WTC11 (cell line): ENCODE measurements at regions not wholly inside any gene's neighbourhood (a gene's known extent, or its start where the extent isn't known, plus 50 kb on each side); places are given as distances from the start of the nearest gene placed in this dataset.
"Not testable (repeated sequence)": the region's sequence is repeated elsewhere in the genome, so short reads cannot be mapped to it uniquely, and the experiment has no call there.

ENCODE experiments used
- ATAC-seq: fragments of 200-7000 bp; cut with Tn5 transposase; 2 replicates; pipeline ENCODE4 v1.10.0; 2021; ENCODE audit warnings: mild to moderate bottlenecking, moderate library complexity
- CTCF ChIA-PET: fragments of 300-600 bp; sonication (Branson Sonifier 250); formaldehyde crosslinking; loops from one replicate; lab custom pipeline; 2021; ENCODE audit warnings: antibody characterized with exemption; lab: Charles Lee
- POLR2A ChIA-PET: fragments of 350-600 bp; sonication (Branson Sonifier 250); formaldehyde crosslinking; loops from one replicate; lab custom pipeline; 2021; ENCODE audit warnings: antibody characterized with exemption; lab: Charles Lee
- DNase-seq: peaks from one replicate; pipeline ENCODE4 v3.0.0; 2021; ENCODE audit warnings: low spot score
- H3K27ac Mint-ChIP-seq: 2 replicates; pipeline ENCODE4 v1.8.0; 2021; ENCODE audit warnings: mixed read lengths
- H3K27me3 Mint-ChIP-seq: 2 replicates; pipeline ENCODE4 v1.8.0; 2021; ENCODE audit warnings: low read depth, mild to moderate bottlenecking, moderate library complexity, mixed read lengths
- H3K36me3 Mint-ChIP-seq: 2 replicates; pipeline ENCODE4 v1.8.0; 2021; ENCODE audit warnings: mixed read lengths
- H3K4me1 Mint-ChIP-seq: 2 replicates; pipeline ENCODE4 v1.8.0; 2022; ENCODE audit warnings: mixed read lengths
- H3K4me3 Mint-ChIP-seq: 2 replicates; pipeline ENCODE4 v1.8.0; 2021; ENCODE audit warnings: mild to moderate bottlenecking, moderate library complexity, mixed read lengths
- H3K9me3 Mint-ChIP-seq: 2 replicates; pipeline ENCODE4 v1.8.0; 2021; ENCODE audit warnings: mixed read lengths
- ATF1 ChIP-seq: sonication (generic); formaldehyde crosslinking; IDR thresholded peaks from 2 replicates; pipeline ENCODE4 v1.8.1; 2023; ENCODE audit warnings: mild to moderate bottlenecking, moderate library complexity, missing genetic modification reagents
- ERG ChIP-seq: fragments of 250-450 bp; sonication (Bioruptor Pico); IDR thresholded peaks from 2 replicates; pipeline ENCODE4 v1.8.0; 2021; ENCODE audit warnings: mild to moderate bottlenecking
- JAZF1 ChIP-seq: fragments of 250-450 bp; sonication (Bioruptor Pico); IDR thresholded peaks from 2 replicates; pipeline ENCODE4 v1.9.0; 2021; ENCODE audit warnings: moderate library complexity, mild to moderate bottlenecking, inconsistent platforms
- OVOL2 ChIP-seq: fragments of 250-450 bp; sonication (Bioruptor Pico); IDR thresholded peaks from 2 replicates; pipeline ENCODE4 v1.9.0; 2021; ENCODE audit warnings: mild to moderate bottlenecking, borderline replicate concordance
- TEAD4 ChIP-seq: sonication (generic); formaldehyde crosslinking; IDR thresholded peaks from 2 replicates; pipeline ENCODE4 v1.8.0; 2022; ENCODE audit warnings: mild to moderate bottlenecking, missing genetic modification reagents
- ZBTB21 ChIP-seq: sonication (generic); formaldehyde crosslinking; IDR thresholded peaks from 2 replicates; pipeline ENCODE4 v1.8.1; 2023; ENCODE audit warnings: mild to moderate bottlenecking, missing genetic modification reagents, borderline replicate concordance
- ZNF317 ChIP-seq: sonication (generic); formaldehyde crosslinking; IDR thresholded peaks from 2 replicates; pipeline ENCODE4 v1.8.1; 2023; ENCODE audit warnings: low read depth, mild to moderate bottlenecking, moderate library complexity, missing genetic modification reagents, borderline replicate concordance
- ZNF396 ChIP-seq: fragments of 250-450 bp; sonication (Bioruptor Pico); IDR thresholded peaks from 2 replicates; pipeline ENCODE4 v1.8.0; 2021; ENCODE audit warnings: mild to moderate bottlenecking, moderate library complexity, borderline replicate concordance
- TF ChIP-seq, protein P1 (sequence below): sonication (generic); formaldehyde crosslinking; IDR thresholded peaks from 2 replicates; pipeline ENCODE4 v1.8.0; 2022; ENCODE audit warnings: missing genetic modification reagents
- TF ChIP-seq, protein P2 (sequence below): sonication (generic); formaldehyde crosslinking; IDR thresholded peaks from 2 replicates; pipeline ENCODE4 v1.8.0; 2023; ENCODE audit warnings: missing genetic modification reagents, mild to moderate bottlenecking, borderline replicate concordance
- TF ChIP-seq, protein P3 (sequence below): sonication (generic); formaldehyde crosslinking; IDR thresholded peaks from 2 replicates; pipeline ENCODE4 v1.8.1; 2023; ENCODE audit warnings: mild to moderate bottlenecking, missing genetic modification reagents, borderline replicate concordance
- TF ChIP-seq, protein P4 (sequence below): fragments of 250-450 bp; sonication (Bioruptor Pico); IDR thresholded peaks from 2 replicates; pipeline ENCODE4 v1.9.0; 2021; ENCODE audit warnings: mild to moderate bottlenecking, borderline replicate concordance

DNA sequence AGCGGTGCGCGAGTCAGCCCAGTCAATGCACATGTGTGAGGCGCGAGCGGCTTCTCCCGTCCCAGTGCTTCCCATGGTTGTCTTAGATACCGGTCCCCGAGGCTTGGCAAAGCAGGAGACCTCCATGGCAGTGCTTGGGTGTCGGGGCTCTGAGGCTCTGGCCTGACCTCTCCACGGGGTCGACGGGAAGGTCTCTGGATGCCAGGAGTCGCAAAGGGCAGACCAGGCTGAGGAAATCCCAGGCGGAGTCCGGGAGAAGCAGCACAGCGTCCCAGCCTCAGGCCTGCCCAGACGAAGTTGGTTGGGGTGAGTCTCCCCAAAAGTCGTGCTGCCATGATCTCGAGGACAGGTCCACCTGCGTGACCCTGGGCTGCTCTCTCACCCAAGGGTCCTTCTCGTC lies 3881.6 kb downstream of the SRGAP2C start (continued):
- TF ChIP-seq, protein P1, sequence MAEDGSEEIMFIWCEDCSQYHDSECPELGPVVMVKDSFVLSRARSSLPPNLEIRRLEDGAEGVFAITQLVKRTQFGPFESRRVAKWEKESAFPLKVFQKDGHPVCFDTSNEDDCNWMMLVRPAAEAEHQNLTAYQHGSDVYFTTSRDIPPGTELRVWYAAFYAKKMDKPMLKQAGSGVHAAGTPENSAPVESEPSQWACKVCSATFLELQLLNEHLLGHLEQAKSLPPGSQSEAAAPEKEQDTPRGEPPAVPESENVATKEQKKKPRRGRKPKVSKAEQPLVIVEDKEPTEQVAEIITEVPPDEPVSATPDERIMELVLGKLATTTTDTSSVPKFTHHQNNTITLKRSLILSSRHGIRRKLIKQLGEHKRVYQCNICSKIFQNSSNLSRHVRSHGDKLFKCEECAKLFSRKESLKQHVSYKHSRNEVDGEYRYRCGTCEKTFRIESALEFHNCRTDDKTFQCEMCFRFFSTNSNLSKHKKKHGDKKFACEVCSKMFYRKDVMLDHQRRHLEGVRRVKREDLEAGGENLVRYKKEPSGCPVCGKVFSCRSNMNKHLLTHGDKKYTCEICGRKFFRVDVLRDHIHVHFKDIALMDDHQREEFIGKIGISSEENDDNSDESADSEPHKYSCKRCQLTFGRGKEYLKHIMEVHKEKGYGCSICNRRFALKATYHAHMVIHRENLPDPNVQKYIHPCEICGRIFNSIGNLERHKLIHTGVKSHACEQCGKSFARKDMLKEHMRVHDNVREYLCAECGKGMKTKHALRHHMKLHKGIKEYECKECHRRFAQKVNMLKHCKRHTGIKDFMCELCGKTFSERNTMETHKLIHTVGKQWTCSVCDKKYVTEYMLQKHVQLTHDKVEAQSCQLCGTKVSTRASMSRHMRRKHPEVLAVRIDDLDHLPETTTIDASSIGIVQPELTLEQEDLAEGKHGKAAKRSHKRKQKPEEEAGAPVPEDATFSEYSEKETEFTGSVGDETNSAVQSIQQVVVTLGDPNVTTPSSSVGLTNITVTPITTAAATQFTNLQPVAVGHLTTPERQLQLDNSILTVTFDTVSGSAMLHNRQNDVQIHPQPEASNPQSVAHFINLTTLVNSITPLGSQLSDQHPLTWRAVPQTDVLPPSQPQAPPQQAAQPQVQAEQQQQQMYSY (CRISPR knock-in tag) = no peak
- TF ChIP-seq ZNF317 (CRISPR knock-in tag) (no peak), OVOL2 (CRISPR knock-in tag) (no peak), ZBTB21 (CRISPR knock-in tag) (no peak), ERG (CRISPR knock-in tag) (no peak), JAZF1 (CRISPR knock-in tag) (no peak), ATF1 (CRISPR knock-in tag) (no peak)
- TF ChIP-seq, protein P2, sequence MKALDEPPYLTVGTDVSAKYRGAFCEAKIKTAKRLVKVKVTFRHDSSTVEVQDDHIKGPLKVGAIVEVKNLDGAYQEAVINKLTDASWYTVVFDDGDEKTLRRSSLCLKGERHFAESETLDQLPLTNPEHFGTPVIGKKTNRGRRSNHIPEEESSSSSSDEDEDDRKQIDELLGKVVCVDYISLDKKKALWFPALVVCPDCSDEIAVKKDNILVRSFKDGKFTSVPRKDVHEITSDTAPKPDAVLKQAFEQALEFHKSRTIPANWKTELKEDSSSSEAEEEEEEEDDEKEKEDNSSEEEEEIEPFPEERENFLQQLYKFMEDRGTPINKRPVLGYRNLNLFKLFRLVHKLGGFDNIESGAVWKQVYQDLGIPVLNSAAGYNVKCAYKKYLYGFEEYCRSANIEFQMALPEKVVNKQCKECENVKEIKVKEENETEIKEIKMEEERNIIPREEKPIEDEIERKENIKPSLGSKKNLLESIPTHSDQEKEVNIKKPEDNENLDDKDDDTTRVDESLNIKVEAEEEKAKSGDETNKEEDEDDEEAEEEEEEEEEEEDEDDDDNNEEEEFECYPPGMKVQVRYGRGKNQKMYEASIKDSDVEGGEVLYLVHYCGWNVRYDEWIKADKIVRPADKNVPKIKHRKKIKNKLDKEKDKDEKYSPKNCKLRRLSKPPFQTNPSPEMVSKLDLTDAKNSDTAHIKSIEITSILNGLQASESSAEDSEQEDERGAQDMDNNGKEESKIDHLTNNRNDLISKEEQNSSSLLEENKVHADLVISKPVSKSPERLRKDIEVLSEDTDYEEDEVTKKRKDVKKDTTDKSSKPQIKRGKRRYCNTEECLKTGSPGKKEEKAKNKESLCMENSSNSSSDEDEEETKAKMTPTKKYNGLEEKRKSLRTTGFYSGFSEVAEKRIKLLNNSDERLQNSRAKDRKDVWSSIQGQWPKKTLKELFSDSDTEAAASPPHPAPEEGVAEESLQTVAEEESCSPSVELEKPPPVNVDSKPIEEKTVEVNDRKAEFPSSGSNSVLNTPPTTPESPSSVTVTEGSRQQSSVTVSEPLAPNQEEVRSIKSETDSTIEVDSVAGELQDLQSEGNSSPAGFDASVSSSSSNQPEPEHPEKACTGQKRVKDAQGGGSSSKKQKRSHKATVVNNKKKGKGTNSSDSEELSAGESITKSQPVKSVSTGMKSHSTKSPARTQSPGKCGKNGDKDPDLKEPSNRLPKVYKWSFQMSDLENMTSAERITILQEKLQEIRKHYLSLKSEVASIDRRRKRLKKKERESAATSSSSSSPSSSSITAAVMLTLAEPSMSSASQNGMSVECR = no peak

DNA sequence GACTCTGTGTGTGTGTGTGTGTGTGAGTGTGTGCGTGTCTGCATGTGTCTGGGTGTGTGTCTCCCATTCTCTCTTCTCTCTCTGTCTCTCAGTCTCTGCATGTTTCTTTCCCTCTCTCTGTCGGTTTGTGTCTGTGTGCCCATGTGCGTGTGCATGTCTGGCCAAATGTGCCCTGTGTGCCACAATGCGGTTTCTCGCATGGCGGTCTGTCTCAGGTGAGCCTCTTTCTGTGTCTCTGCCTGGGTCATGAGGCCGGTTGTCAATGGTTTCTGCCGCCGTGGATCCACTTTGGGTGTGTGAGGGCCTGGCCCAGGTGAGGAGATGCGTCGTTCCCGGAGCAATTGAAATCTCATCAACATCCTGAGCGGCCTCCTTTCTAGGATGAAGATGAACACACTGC lies 3882.1 kb downstream of the SRGAP2C start:
- H3K4me3 Mint-ChIP-seq, POLR2A ChIA-PET, H3K27ac Mint-ChIP-seq, H3K4me1 Mint-ChIP-seq, CTCF ChIA-PET, ATAC-seq, DNase-seq: not testable (repeated sequence)
- H3K27me3 Mint-ChIP-seq = peaks cover 52% of the 10 kb centered on the region
- H3K9me3 Mint-ChIP-seq = peaks cover 59% of the 10 kb centered on the region
- peaks cover 63% of the 10 kb centered on the region for H3K36me3 Mint-ChIP-seq

- Mint-ChIP-seq H3K4me3 (no peak overlapping the region), H3K27me3 (peaks cover 69% of the 10 kb centered on the region), H3K4me1 (no peaks in the 10 kb centered on the region), H3K36me3 (peaks cover 82% of the 10 kb centered on the region), H3K27ac (no peak overlapping the region), H3K9me3 (peaks cover 91% of the 10 kb centered on the region)
- DNase-seq = no peak
- TF ChIP-seq ZNF396 (CRISPR knock-in tag) = no peak
- TF ChIP-seq, protein P3, sequence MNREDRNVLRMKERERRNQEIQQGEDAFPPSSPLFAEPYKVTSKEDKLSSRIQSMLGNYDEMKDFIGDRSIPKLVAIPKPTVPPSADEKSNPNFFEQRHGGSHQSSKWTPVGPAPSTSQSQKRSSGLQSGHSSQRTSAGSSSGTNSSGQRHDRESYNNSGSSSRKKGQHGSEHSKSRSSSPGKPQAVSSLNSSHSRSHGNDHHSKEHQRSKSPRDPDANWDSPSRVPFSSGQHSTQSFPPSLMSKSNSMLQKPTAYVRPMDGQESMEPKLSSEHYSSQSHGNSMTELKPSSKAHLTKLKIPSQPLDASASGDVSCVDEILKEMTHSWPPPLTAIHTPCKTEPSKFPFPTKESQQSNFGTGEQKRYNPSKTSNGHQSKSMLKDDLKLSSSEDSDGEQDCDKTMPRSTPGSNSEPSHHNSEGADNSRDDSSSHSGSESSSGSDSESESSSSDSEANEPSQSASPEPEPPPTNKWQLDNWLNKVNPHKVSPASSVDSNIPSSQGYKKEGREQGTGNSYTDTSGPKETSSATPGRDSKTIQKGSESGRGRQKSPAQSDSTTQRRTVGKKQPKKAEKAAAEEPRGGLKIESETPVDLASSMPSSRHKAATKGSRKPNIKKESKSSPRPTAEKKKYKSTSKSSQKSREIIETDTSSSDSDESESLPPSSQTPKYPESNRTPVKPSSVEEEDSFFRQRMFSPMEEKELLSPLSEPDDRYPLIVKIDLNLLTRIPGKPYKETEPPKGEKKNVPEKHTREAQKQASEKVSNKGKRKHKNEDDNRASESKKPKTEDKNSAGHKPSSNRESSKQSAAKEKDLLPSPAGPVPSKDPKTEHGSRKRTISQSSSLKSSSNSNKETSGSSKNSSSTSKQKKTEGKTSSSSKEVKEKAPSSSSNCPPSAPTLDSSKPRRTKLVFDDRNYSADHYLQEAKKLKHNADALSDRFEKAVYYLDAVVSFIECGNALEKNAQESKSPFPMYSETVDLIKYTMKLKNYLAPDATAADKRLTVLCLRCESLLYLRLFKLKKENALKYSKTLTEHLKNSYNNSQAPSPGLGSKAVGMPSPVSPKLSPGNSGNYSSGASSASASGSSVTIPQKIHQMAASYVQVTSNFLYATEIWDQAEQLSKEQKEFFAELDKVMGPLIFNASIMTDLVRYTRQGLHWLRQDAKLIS (CRISPR knock-in tag) = no peak
- TF ChIP-seq, protein P4, sequence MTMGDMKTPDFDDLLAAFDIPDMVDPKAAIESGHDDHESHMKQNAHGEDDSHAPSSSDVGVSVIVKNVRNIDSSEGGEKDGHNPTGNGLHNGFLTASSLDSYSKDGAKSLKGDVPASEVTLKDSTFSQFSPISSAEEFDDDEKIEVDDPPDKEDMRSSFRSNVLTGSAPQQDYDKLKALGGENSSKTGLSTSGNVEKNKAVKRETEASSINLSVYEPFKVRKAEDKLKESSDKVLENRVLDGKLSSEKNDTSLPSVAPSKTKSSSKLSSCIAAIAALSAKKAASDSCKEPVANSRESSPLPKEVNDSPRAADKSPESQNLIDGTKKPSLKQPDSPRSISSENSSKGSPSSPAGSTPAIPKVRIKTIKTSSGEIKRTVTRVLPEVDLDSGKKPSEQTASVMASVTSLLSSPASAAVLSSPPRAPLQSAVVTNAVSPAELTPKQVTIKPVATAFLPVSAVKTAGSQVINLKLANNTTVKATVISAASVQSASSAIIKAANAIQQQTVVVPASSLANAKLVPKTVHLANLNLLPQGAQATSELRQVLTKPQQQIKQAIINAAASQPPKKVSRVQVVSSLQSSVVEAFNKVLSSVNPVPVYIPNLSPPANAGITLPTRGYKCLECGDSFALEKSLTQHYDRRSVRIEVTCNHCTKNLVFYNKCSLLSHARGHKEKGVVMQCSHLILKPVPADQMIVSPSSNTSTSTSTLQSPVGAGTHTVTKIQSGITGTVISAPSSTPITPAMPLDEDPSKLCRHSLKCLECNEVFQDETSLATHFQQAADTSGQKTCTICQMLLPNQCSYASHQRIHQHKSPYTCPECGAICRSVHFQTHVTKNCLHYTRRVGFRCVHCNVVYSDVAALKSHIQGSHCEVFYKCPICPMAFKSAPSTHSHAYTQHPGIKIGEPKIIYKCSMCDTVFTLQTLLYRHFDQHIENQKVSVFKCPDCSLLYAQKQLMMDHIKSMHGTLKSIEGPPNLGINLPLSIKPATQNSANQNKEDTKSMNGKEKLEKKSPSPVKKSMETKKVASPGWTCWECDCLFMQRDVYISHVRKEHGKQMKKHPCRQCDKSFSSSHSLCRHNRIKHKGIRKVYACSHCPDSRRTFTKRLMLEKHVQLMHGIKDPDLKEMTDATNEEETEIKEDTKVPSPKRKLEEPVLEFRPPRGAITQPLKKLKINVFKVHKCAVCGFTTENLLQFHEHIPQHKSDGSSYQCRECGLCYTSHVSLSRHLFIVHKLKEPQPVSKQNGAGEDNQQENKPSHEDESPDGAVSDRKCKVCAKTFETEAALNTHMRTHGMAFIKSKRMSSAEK = no peak
- TF ChIP-seq TEAD4 (CRISPR knock-in tag) = no peak
- TF ChIP-seq ZNF317 (CRISPR knock-in tag) = no peak
- TF ChIP-seq, all 79 proteins: peak for 0
- ATAC-seq = no peak
- ChIA-PET CTCF (no interaction called here), POLR2A (no interaction called here)
These were observed 3895.3 kb downstream of the SRGAP2C start for GRCh38 chr1:125080077-125080476.
